MM.1S (cell line): ENCODE measurements at regions not wholly inside any gene's neighbourhood (a gene's known extent, or its start where the extent isn't known, plus 50 kb on each side); places are given as distances from the start of the nearest gene placed in this dataset.
"Not testable (repeated sequence)": the region's sequence is repeated elsewhere in the genome, so short reads cannot be mapped to it uniquely, and the experiment has no call there.

ENCODE experiments used
- DNase-seq: peaks from one replicate; pipeline ENCODE4 v3.0.0-alpha.2; 2015
- H2AFZ ChIP-seq: fragments of 300-600 bp; sonication (generic); 2 replicates; pipeline ENCODE4 v1.6.0; 2016; ENCODE audit warnings: antibody characterized with exemption, low read length
- H3F3A ChIP-seq: fragments of 300-600 bp; sonication (generic); 2 replicates; pipeline ENCODE4 v1.6.1; 2016; ENCODE audit warnings: mild to moderate bottlenecking, antibody characterized with exemption, low read length, moderate library complexity, mixed read lengths; ENCODE audit not compliant: insufficient read depth
- H3K27ac ChIP-seq: fragments of 300-600 bp; sonication (generic); 2 replicates; pipeline ENCODE4 v1.5.1; 2016; ENCODE audit warnings: mild to moderate bottlenecking, low read length
- H3K27me3 ChIP-seq: fragments of 300-600 bp; sonication (generic); replicated peaks from 2 replicates; pipeline ENCODE4 v1.6.0; 2016; ENCODE audit warnings: low read length; ENCODE audit not compliant: insufficient read depth
- H3K36me3 ChIP-seq: fragments of 300-600 bp; sonication (generic); replicated peaks from 2 replicates; pipeline ENCODE4 v1.6.1; 2016; ENCODE audit warnings: mild to moderate bottlenecking, low read length, mixed read lengths; ENCODE audit not compliant: insufficient read depth
- H3K4me1 ChIP-seq: fragments of 300-600 bp; sonication (generic); 2 replicates; pipeline ENCODE4 v1.6.1; 2016; ENCODE audit warnings: low read length, mixed read lengths
- H3K4me2 ChIP-seq: fragments of 300-600 bp; sonication (generic); 2 replicates; pipeline ENCODE4 v1.6.0; 2016; ENCODE audit warnings: low read depth, low read length
- H3K4me3 ChIP-seq: fragments of 300-600 bp; sonication (generic); 2 replicates; pipeline ENCODE4 v1.5.1; 2016; ENCODE audit warnings: low read length, mixed read lengths
- H3K79me2 ChIP-seq: fragments of 300-600 bp; sonication (generic); 2 replicates; pipeline ENCODE4 v1.6.1; 2016; ENCODE audit warnings: mixed run types, low read length, mixed read lengths
- H3K9ac ChIP-seq: fragments of 300-600 bp; sonication (generic); 2 replicates; pipeline ENCODE4 v1.6.1; 2016; ENCODE audit warnings: low read length, mixed read lengths
- H3K9me2 ChIP-seq: fragments of 300-600 bp; sonication (generic); replicated peaks from 2 replicates; pipeline ENCODE4 v1.6.1; 2016; ENCODE audit warnings: mild to moderate bottlenecking, low read length, mixed read lengths; ENCODE audit not compliant: insufficient read depth
- H3K9me3 ChIP-seq: fragments of 300-600 bp; sonication (generic); replicated peaks from 2 replicates; pipeline ENCODE4 v1.6.1; 2016; ENCODE audit warnings: mild to moderate bottlenecking, low read length, mixed read lengths; ENCODE audit not compliant: insufficient read depth
- H4K20me1 ChIP-seq: fragments of 300-600 bp; sonication (generic); 2 replicates; pipeline ENCODE4 v1.6.1; 2016; ENCODE audit warnings: mild to moderate bottlenecking, low read length, moderate library complexity, mixed read lengths; ENCODE audit not compliant: insufficient read depth
- EZH2 ChIP-seq: fragments of 300-600 bp; sonication (generic); optimal IDR thresholded peaks from 2 replicates; pipeline ENCODE3; 2017; ENCODE audit warnings: low read depth, mild to moderate bottlenecking, antibody characterized with exemption, low read length, mixed read lengths
- EZH2phosphoT487 ChIP-seq: fragments of 300-600 bp; sonication (generic); IDR thresholded peaks from 2 replicates; pipeline ENCODE4 v1.6.1; 2018; ENCODE audit warnings: antibody characterized with exemption, low read length
- TF ChIP-seq, protein P1 (sequence below): fragments of 300-600 bp; sonication (generic); IDR thresholded peaks from 2 replicates; pipeline ENCODE4 v1.5.1; 2016; ENCODE audit warnings: antibody characterized with exemption, low read length, mixed read lengths

DNA sequence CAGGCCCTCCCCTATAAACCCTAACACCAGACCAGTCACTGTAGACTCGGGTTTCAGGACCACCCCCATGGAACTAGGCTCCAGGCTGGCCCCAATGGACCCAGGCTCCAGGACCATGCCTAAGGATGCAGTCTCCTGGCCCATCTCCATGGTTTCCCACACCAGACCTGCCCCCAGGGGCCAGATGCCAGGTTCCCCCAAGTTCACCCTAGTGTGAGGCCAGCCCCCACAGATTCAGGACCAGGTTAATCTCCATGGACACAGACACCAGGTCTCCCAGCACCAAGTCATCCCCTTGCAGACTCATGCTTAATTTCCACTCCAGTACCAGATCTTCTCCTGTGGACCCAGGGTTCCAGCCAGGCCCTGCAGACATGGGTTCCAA, 103.8 kb upstream of the LANCL2 start:
- Histone ChIP-seq H2AFZ (no peak overlapping the region), H3K4me2 (no peak overlapping the region), H3K27me3 (no peaks in the 10 kb centered on the region), H4K20me1 (no peaks in the 10 kb centered on the region), H3K9me2 (no peaks in the 10 kb centered on the region), H3K4me3 (no peak overlapping the region), H3K79me2 (no peaks in the 10 kb centered on the region), H3K9me3 (no peaks in the 10 kb centered on the region), H3K9ac (no peak overlapping the region), H3F3A (no peaks in the 10 kb centered on the region), H3K27ac (no peak overlapping the region), H3K36me3 (no peaks in the 10 kb centered on the region), H3K4me1 (no peaks in the 10 kb centered on the region)
- TF ChIP-seq EZH2phosphoT487 (no peak), EZH2 (no peak)
- TF ChIP-seq, protein P1, sequence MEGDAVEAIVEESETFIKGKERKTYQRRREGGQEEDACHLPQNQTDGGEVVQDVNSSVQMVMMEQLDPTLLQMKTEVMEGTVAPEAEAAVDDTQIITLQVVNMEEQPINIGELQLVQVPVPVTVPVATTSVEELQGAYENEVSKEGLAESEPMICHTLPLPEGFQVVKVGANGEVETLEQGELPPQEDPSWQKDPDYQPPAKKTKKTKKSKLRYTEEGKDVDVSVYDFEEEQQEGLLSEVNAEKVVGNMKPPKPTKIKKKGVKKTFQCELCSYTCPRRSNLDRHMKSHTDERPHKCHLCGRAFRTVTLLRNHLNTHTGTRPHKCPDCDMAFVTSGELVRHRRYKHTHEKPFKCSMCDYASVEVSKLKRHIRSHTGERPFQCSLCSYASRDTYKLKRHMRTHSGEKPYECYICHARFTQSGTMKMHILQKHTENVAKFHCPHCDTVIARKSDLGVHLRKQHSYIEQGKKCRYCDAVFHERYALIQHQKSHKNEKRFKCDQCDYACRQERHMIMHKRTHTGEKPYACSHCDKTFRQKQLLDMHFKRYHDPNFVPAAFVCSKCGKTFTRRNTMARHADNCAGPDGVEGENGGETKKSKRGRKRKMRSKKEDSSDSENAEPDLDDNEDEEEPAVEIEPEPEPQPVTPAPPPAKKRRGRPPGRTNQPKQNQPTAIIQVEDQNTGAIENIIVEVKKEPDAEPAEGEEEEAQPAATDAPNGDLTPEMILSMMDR = no peak
- no peak for DNase-seq

DNA sequence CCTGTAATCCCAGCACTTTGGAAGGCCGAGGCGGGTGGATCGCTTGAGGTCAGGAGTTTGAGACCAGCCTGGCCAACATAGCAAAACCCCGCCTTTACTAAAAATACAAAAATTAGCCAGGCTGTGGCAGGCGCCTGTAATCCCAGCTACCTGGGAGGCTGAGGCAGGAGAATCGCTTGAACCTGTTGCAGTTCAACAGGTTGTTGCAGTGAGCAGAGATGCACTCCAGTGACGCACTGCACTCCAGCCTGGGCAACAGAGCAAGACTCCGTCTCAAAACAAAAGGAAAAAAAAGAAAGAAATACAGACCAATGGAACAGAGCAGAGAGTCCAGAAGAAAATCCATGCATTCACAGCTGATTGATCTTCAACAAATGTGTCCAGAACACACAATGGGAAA, 99.8 kb upstream of the LANCL2 start:
- not testable (repeated sequence) for H3K9ac ChIP-seq, H3K4me1 ChIP-seq, H3K36me3 ChIP-seq, H3K4me2 ChIP-seq, H3F3A ChIP-seq, H3K4me3 ChIP-seq, H3K27me3 ChIP-seq, H3K9me3 ChIP-seq, DNase-seq, H2AFZ ChIP-seq, H3K79me2 ChIP-seq, H3K9me2 ChIP-seq, H4K20me1 ChIP-seq, H3K27ac ChIP-seq

DNA sequence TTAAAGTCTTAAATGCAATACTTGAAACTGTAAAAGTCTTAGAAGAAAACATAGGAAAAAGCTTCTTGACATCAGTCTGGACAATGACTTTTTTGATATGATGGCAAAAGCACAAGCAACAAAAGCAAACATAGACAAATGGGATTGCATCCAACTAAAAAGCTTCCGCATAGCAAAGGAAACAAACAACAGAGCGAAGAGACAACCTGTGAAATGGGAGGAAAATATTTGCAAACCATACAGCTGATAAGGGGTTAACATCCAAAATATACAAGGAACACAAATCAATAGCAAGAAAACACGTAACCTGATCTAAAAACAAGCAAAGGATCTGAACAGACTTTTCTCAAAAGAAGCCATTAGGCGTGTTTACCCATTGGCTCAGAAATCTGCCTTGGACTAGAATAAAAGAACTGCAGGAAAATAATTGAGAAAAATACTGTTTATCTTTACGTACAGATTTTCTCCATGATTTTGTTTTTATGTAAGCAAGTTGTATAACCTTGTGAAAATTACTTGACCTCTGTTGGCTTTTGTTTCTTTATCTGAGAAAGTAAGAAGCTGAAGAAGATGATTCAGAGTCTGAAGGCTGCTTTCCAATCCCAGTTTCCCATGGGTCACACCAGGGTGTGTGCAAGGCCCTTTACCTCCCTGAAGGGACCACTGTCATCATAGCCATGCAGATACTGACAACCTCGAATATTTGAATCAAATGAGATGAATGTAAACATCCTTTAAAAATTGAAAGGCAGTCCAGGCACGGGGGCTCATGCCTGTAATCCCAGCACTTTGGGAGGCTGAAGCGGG, 99.1 kb upstream of the LANCL2 start:
- Histone ChIP-seq H3K27ac (no peak overlapping the region), H3K9ac (no peak overlapping the region), H3K4me3 (no peak overlapping the region), H3K79me2 (no peaks in the 10 kb centered on the region), H3K36me3 (no peaks in the 10 kb centered on the region), H2AFZ (no peak overlapping the region), H3F3A (no peaks in the 10 kb centered on the region), H3K4me2 (no peak overlapping the region), H3K4me1 (no peaks in the 10 kb centered on the region), H4K20me1 (no peaks in the 10 kb centered on the region), H3K9me2 (no peaks in the 10 kb centered on the region), H3K9me3 (no peaks in the 10 kb centered on the region), H3K27me3 (no peaks in the 10 kb centered on the region)
- no peak for TF ChIP-seq EZH2phosphoT487
- TF ChIP-seq, protein P1 = no peak
- no peak for TF ChIP-seq EZH2
- DNase-seq = no peak

DNA sequence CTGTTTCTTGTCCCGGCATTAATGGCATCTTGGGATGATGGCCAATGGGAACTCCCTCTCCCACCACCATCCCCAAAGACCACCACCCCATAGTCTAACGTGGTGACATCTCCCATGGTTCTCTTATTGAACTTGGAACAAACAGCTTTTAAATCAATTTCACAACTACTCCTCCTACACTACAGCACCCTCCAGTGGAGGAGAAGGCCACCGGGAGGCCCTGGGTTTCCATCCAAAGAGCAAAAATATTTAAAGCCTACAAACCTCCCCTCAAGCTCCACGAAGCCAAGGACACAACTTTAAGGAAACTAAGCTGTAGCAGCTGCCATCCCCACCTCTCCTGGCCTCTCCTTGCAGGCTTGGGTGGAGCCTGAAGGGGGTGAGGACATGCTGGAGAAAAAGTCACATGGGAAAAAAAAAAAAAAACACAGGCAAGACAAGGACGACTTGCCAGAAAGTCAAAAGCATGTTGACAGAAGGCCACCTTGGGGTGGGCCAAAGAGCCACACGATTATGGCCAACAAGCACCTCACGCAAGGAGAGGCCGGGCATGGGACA, 94.0 kb upstream of the LANCL2 start:
- TF ChIP-seq, protein P1 = peak; percentile 35
- no peak for TF ChIP-seq EZH2
- DNase-seq = no peak
- H3K79me2 ChIP-seq = no peaks in the 10 kb centered on the region
- no peaks in the 10 kb centered on the region for H4K20me1 ChIP-seq
- H3K36me3 ChIP-seq = no peaks in the 10 kb centered on the region
- no peak overlapping the region for H3K4me2 ChIP-seq
- no peaks in the 10 kb centered on the region for H3K27me3 ChIP-seq
- H2AFZ ChIP-seq = no peak overlapping the region
- H3K4me1 ChIP-seq = no peaks in the 10 kb centered on the region
- H3F3A ChIP-seq = no peaks in the 10 kb centered on the region
- no peak overlapping the region for H3K27ac ChIP-seq
- H3K9me3 ChIP-seq = no peaks in the 10 kb centered on the region
- H3K9me2 ChIP-seq = no peaks in the 10 kb centered on the region
- no peak overlapping the region for H3K9ac ChIP-seq
- H3K4me3 ChIP-seq = no peak overlapping the region
